HG03066 (cell line): ENCODE measurements at regions not wholly inside any gene's neighbourhood (a gene's known extent, or its start where the extent isn't known, plus 50 kb on each side); places are given as distances from the start of the nearest gene placed in this dataset.

Experiments used
- ATAC-seq: cut with Tn5 transposase; IDR thresholded peaks from one replicate; pipeline ENCODE4 v1.9.1; 2021; ENCODE audit warnings: low read depth; ENCODE audit not compliant: unreplicated experiment

- no peak for ATAC-seq
Measured at GRCh38 chr20:17796091-17796563, 96.4 kb downstream of the BANF2 start.

- ATAC-seq, result no peak
Measured at GRCh38 chr20:17795501-17796071, 95.8 kb downstream of the BANF2 start.

- no peak for ATAC-seq
Measured at GRCh38 chr20:17795003-17795402, 95.2 kb downstream of the BANF2 start.

- no peak for ATAC-seq
Measured at GRCh38 chr20:17794400-17794799, 94.6 kb downstream of the BANF2 start.

GRCh38 chr20:17793986-17794385, 94.2 kb downstream of the BANF2 start:
- no peak for ATAC-seq

GRCh38 chr20:17790296-17790695, 90.5 kb downstream of the BANF2 start:
- no peak for ATAC-seq

GRCh38 chr20:17787816-17788215, 88.0 kb downstream of the BANF2 start:
- no peak for ATAC-seq

GRCh38 chr20:17786221-17786718, 86.5 kb downstream of the BANF2 start:
- ATAC-seq, result no peak
